ENCODE measurements at regions not wholly inside any gene's neighbourhood (a gene's known extent, or its start where the extent isn't known, plus 50 kb on each side); places are given as distances from the start of the nearest gene placed in this dataset.
"Not testable (repeated sequence)": the region's sequence is repeated elsewhere in the genome, so short reads cannot be mapped to it uniquely, and the experiment has no call there.

DNA sequence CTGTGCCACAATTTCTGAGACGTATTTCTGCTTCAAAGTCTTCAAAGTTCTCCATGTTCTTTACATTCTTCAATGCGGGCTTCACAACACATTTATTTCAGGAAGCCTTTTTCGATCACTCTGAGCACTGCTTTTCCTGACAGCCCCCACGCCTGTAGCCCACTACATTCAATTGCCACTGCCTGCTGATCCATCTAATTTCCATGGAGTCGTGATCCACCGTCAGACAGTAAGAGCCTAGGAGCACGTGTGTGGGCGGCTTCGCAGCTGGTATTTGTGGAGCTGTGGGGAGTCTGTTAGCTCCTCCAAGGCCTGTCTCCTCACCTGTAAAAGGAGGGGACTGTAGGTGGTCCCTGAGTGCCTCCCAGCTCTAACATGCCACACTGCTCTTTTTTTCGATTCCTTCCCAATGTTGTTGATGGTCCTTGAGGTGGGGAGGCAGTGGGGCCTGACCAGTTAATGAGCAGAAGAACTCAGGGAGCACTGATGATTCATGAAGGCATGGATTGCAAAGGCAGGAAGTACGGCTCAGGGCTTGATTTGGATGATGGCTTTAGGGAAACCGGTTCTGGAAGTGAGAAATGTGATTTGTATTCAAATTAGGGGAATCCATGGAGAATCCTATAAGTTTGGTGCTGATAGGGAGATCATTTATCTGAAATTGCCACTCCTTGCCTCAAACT lies 401.1 kb upstream of the PODXL start:
- DNase-seq, result no peak

GRCh38 chr7:131956864-131957263 lies 400.4 kb upstream of the PODXL start:
- DNase-seq, result no peak

DNA sequence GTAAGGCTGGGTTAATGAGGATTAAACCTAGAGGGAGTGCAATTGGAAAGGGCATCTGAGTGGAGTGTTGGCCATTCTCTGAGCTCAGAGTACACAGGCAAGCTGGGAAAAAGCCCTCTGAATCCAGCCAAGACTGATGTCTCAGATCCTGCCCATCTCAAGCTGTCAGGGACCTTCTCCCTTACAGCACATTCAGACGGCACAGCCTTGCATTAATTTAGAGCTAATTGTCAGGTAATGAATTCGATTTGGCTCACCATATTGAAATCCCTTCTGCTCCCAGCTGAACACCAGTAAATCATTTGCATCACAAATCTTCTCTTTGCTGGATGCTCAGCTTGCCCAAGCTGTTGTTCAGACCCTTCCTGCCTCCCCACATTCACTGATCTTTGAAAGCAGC lies 399.3 kb upstream of the PODXL start:
- DNase-seq, result no peak

GRCh38 chr7:131953184-131953583 lies 396.8 kb upstream of the PODXL start:
- DNase-seq, result no peak

DNA sequence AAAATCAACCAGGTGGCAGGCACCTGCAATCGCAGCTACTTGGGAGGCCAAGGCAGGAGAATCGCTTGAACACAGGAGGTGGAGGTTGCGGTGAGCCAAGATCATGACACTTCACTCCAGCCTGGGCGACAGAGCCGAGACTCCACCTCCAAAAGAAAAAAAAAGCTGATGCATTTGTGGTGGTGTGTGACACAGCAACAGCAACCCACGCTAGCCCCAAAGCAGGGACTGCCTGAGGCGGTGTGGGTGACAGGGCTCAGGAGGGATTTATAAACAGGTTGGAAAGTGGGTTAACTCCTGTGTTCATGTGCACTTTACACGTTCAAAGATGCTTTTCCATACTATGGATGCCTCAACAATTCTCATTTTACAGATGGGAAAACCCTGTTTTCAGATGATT lies 395.9 kb upstream of the PODXL start:
- DNase-seq, result no peak

- no peak for DNase-seq
These were observed 394.3 kb upstream of the PODXL start for GRCh38 chr7:131950758-131951157.

DNA sequence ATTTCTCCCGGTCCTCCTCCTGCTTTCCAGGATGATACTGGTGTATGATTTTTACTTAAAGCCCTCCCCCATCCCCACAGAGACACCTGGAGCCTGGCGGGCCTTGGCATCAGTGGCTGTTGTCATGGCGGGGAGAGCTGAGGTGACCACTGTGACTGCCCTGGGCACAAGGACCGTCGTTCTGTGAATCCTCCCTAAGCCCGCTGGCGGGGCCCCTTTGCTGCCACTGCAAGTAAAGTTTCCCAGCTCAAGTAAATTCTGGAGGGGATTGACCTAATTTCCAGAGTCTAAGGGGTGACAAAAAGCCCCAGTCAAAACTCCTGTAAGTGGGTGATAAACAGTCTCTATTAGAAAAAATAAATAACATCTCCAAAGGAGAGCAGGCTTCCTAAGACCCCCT lies 393.2 kb upstream of the PODXL start:
- DNase-seq, result no peak

GRCh38 chr7:131948434-131949053 lies 392.1 kb upstream of the PODXL start:
- no peak for DNase-seq

GRCh38 chr7:131947661-131948060 lies 391.2 kb upstream of the PODXL start:
- no peak for DNase-seq

DNA sequence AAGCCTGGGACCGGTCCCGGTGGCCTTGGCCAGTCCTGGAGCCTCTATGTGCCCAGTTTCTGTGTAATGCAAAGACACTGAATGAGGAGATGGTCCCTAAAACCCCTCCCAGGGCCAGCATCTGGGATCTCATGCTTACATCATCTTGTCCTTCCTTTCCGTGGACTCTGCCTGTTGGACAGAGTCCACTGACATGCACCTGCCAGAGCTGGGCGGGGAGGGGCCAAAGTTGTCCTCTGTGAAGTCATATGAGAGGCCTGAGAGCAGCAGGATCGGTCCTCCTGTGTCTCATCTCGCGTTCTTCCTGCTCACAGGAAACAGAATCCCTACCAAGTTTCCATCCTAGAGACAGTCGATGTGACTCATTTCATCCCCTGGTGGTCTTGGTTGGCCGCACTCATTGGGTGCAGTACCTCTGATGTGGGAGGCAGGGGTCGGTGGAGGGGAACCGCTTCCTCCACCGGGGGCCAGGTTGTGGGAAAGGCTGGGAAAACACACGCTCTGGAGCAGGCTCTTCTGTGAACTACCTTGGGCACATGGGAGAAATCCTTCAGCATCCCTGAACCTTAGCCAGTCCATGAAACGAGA lies 389.6 kb upstream of the PODXL start:
- DNase-seq, result no peak

GRCh38 chr7:131945313-131945911 lies 389.0 kb upstream of the PODXL start:
- no peak for DNase-seq

DNA sequence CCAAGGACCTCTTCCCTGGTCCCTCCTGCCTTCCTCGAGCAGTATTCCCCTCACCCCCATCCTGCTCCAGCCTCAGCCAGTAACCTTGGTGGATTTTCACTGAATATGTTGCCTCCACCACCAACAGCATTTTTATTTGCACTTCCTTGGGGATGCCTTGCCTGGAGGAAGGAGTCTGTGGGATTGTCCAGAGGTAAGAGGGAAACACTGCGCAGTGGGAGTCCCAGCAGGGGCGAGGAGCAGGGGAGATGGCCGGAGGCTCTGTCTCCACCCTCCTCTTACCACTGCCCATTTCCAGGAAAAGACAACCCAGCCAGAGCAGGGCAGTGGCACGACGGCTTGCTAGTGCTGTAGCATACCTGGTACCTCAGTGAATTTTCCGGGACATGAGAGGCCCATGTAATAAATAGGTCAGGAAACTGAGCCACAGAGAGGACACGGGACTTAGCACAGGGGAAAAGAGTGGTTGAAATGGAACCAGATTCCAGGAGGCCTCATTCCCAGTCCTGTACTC lies 388.2 kb upstream of the PODXL start:
- no peak for DNase-seq

- no peak for DNase-seq
These were observed 387.2 kb upstream of the PODXL start for GRCh38 chr7:131943646-131944045.

DNA sequence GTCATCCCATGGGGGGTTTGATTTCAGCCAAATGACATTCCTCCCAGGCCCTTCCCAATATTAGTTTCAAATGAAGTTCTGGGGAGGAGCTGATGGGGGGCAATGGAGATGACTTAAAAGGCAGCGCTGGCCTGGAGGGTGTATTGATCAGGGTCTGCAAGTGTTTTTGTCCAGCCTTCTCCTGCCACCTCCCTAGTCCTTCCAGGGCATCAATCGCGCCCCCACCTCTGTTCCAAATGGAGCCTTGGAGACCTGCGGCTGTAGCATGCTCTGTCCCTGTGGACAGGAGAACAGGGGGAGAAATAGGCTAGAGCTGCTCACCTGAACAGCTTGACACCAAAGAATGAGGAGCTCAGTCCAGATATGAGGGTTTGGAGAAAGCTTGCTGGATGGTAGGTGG lies 386.8 kb upstream of the PODXL start:
- DNase-seq, result no peak

- no peak for DNase-seq
These were observed 386.1 kb upstream of the PODXL start for GRCh38 chr7:131942287-131943150.

GRCh38 chr7:131941291-131941690 lies 384.9 kb upstream of the PODXL start:
- DNase-seq, result no peak

DNA sequence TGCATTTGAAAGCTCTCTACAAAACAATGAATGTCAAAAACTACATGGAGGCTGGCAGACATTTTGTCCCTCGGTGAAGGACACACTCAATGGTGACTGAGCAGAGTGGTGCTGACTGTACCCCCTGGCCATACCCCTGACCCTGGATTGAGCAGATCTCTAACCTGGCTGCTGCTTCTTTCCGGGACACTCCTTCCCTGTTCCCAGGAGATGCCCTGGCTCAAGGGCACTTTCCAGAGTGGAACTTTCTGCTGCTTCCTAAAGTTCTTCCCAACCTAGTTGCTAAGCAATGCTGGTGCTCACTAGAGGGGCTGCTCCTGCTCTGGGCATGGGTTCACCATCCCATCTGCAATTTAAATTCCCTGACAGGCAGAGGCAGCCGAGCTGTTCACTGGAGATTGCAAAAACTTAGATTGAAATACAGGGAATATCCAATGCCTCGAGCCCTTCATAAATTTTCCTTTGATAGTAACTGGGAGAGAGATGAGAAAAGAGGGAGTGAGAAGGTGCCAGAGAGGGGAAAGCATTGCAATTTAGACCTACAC lies 384.3 kb upstream of the PODXL start:
- DNase-seq, result no peak

- DNase-seq, result not testable (repeated sequence)
These were observed 382.4 kb upstream of the PODXL start for GRCh38 chr7:131938788-131939187.

DNA sequence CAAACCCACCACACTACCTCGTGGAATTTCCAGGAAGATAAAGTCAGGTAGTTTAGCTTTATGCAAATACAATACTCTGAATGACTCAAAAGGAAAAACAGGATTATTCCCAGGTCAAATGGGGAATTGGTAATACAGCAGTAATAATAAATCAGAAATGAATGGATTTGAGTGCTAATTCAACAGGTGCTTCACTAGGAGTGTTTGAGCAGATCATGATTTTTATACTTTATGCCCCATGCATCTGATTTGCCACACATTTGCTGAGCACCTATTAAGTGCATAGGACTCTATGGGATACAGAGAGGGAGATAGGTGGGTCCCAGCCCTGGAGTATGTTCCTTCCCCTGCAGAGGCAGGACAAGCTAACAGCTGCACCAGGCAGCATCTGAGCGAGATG lies 381.4 kb upstream of the PODXL start:
- no peak for DNase-seq

- DNase-seq, result no peak
These were observed 378.8 kb upstream of the PODXL start for GRCh38 chr7:131935180-131935579.

DNA sequence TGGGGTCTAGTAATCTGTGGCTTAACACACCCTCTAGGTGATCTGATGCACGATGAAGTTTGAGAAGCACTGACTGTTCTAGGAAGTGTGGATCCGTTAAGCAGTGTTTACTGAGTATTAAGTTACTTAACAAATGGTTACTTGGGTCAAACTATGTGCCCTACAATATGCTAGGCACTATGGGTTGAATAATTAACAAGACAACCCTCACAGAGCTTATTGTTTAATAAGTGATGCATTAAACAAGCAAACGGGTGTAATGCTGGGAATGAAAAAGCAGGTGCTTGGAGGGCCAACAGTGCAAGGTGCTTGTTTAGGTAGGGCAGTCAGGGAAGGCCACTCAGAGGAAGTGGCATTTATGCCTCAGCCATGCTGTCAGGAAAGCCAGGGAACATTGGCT lies 378.0 kb upstream of the PODXL start:
- DNase-seq, result no peak

GRCh38 chr7:131933751-131934289 lies 377.4 kb upstream of the PODXL start:
- no peak for DNase-seq

All from CD4-positive, alpha-beta T cell treated with Interleukin-1 beta for 1 hour (primary cell).